HCT116 (cell line): ENCODE measurements at regions not wholly inside any gene's neighbourhood (a gene's known extent, or its start where the extent isn't known, plus 50 kb on each side); places are given as distances from the start of the nearest gene placed in this dataset.

Source experiments
- ATAC-seq: fragments of 200-7000 bp; cut with Tn5 transposase; 2 replicates; pipeline ENCODE4 v1.9.1; 2020; ENCODE audit warnings: mild to moderate bottlenecking, moderate library complexity
- BruUV-seq: library from RNA; stranded (reverse); fragments of 400-500 nt; replicated peaks from 2 replicates; lab custom pipeline; 2021; lab: Mats Ljungman, UMichigan
- CTCF ChIA-PET: fragments of 300-600 bp; sonication (Branson Sonifier 250); formaldehyde crosslinking; loops from one replicate; lab custom pipeline; 2021; ENCODE audit warnings: antibody characterized with exemption; lab: Charles Lee
- POLR2A ChIA-PET: fragments of 300-600, 350-600 bp; sonication (Branson Sonifier 250); formaldehyde crosslinking; loops from one replicate; lab custom pipeline; 2021; ENCODE audit warnings: antibody characterized with exemption; lab: Charles Lee
- RAD21 ChIA-PET, 2 experiments: fragments of 300-600 bp; sonication (Branson Sonifier 250); formaldehyde crosslinking; loops; one replicate each; lab custom pipeline; 2023; ENCODE audit warnings: low total read pairs in 2 of 2; ENCODE audit not compliant: uncharacterized antibody in 2 of 2, unreplicated experiment in 2 of 2, low non-redundant PET in 1 of 2; lab: Charles Lee
- DNase-seq: peaks from one replicate; pipeline ENCODE4 v3.0.0-alpha.2; 2010; ENCODE audit warnings: low read depth, low spot score
- H2AFZ ChIP-seq: fragments of 200-600 bp; shearing (Covaris generic), sonication (generic); 2 replicates; pipeline ENCODE4 v1.6.1; 2017; ENCODE audit warnings: low read depth, mixed run types, mixed read lengths, antibody characterized with exemption, low read length; ENCODE audit not compliant: poor library complexity, severe bottlenecking
- H3K27ac ChIP-seq: 2 replicates; pipeline ENCODE4 v1.5.1; 2012; ENCODE audit warnings: low read depth, low read length
- H3K27me3 ChIP-seq: fragments of 200-600 bp; sonication (generic); 2 replicates; pipeline ENCODE4 v1.6.1; 2016; ENCODE audit warnings: mixed run types, low read length, mixed read lengths; ENCODE audit not compliant: insufficient read depth
- H3K36me3 ChIP-seq, 2 experiments: fragments of 200-500 bp in 1 of 2; fragments of 200-600 bp in 1 of 2; sonication (Bioruptor generic) in 1 of 2; sonication (generic) in 1 of 2; 2 replicates each; pipeline versions ENCODE4 v1.5.1 to v1.6.1; 2014 to 2016; ENCODE audit warnings: low read length in 2 of 2, inconsistent platforms in 1 of 2, mixed read lengths in 1 of 2, mixed run types in 1 of 2; ENCODE audit not compliant: insufficient read depth in 2 of 2, control insufficient read depth in 1 of 2
- H3K4me1 ChIP-seq, 2 experiments: fragments of 200-600 bp in 1 of 2; sonication (generic) in 1 of 2; 2 replicates each; pipeline versions ENCODE4 v1.5.1 to v1.6.1; 2012 to 2017; ENCODE audit warnings: low read length in 2 of 2, inconsistent platforms in 1 of 2, mild to moderate bottlenecking in 1 of 2, mixed read lengths in 1 of 2, mixed run types in 1 of 2, moderate library complexity in 1 of 2; ENCODE audit not compliant: insufficient read depth in 2 of 2, control insufficient read depth in 1 of 2
- H3K4me2 ChIP-seq: fragments of 200-600 bp; sonication (generic); 2 replicates; pipeline ENCODE4 v1.6.1; 2017; ENCODE audit warnings: mixed run types, low read length, mixed read lengths
- H3K4me3 ChIP-seq, 2 experiments: fragments of 200-600 bp in 1 of 2; sonication (generic) in 1 of 2; replicated peaks in 1 of 2; 2 replicates each; pipeline ENCODE4 v1.5.1; 2011 to 2016; ENCODE audit warnings: low read length in 2 of 2, control low read depth in 1 of 2, low read depth in 1 of 2, mild to moderate bottlenecking in 1 of 2, mixed read lengths in 1 of 2, mixed run types in 1 of 2
- H3K79me2 ChIP-seq: fragments of 200-600 bp; sonication (generic); 2 replicates; pipeline ENCODE4 v1.6.1; 2017; ENCODE audit warnings: mild to moderate bottlenecking, mixed run types, low read length, moderate library complexity, mixed read lengths; ENCODE audit not compliant: insufficient read depth
- H3K9ac ChIP-seq: fragments of 200-600 bp; sonication (generic); 2 replicates; pipeline ENCODE4 v1.6.1; 2016; ENCODE audit warnings: low read length, mixed read lengths
- H3K9me2 ChIP-seq: fragments of 200-600 bp; sonication (generic), shearing (Covaris generic); 2 replicates; pipeline ENCODE4 v1.6.1; 2017; ENCODE audit warnings: mixed run types, mild to moderate bottlenecking, moderate library complexity; ENCODE audit not compliant: insufficient read depth
- H3K9me3 ChIP-seq, 2 experiments: fragments of 200-500 bp in 1 of 2; fragments of 200-600 bp in 1 of 2; sonication (Bioruptor generic) in 1 of 2; sonication (generic) in 1 of 2; 2 replicates each; pipeline ENCODE4 v1.6.1; 2014 to 2017; ENCODE audit warnings: low read length in 2 of 2, mixed read lengths in 2 of 2, inconsistent platforms in 1 of 2, low read depth in 1 of 2, mild to moderate bottlenecking in 1 of 2, mixed run types in 1 of 2, moderate library complexity in 1 of 2; ENCODE audit not compliant: control insufficient read depth in 1 of 2, insufficient read depth in 1 of 2
- H4K20me1 ChIP-seq: fragments of 200-600 bp; sonication (generic), shearing (Covaris generic); 2 replicates; pipeline ENCODE4 v1.6.1; 2017; ENCODE audit warnings: mixed run types, mild to moderate bottlenecking, moderate library complexity; ENCODE audit not compliant: insufficient read depth
- CBX3 ChIP-seq: IDR thresholded peaks from 2 replicates; pipeline ENCODE4 v1.6.1; 2012; ENCODE audit warnings: low read depth
- CEBPB ChIP-seq: IDR thresholded peaks from 2 replicates; pipeline ENCODE4 v1.6.1; 2012; ENCODE audit warnings: low read depth
- EGR1 ChIP-seq: IDR thresholded peaks from 2 replicates; pipeline ENCODE4 v1.6.1; 2012; ENCODE audit warnings: low read depth
- ELF1 ChIP-seq: IDR thresholded peaks from 2 replicates; pipeline ENCODE4 v1.6.1; 2012; ENCODE audit warnings: low read depth, borderline replicate concordance
- EZH2 ChIP-seq: fragments of 200-600 bp; sonication (generic); IDR thresholded peaks from 2 replicates; pipeline ENCODE4 v1.6.1; 2017; ENCODE audit warnings: antibody characterized with exemption, mixed run types
- EZH2phosphoT487 ChIP-seq: fragments of 200-600 bp; IDR thresholded peaks from 2 replicates; pipeline ENCODE4 v1.6.1; 2018; ENCODE audit warnings: antibody characterized with exemption, borderline replicate concordance
- FOSL1 ChIP-seq: IDR thresholded peaks from 2 replicates; pipeline ENCODE4 v1.6.1; 2012; ENCODE audit warnings: low read depth
- JUND ChIP-seq: IDR thresholded peaks from 2 replicates; pipeline ENCODE4 v1.6.1; 2012
- SRF ChIP-seq: IDR thresholded peaks from 2 replicates; pipeline ENCODE4 v1.6.1; 2012; ENCODE audit warnings: low read depth
- YY1 ChIP-seq: IDR thresholded peaks from 2 replicates; pipeline ENCODE4 v1.6.1; 2011; ENCODE audit warnings: low read length, low read depth, moderate library complexity, mild to moderate bottlenecking; ENCODE audit not compliant: insufficient replicate concordance; ENCODE audit errors: extremely low read depth
- ZFX ChIP-seq: fragments of 450-650 bp; IDR thresholded peaks from 2 replicates; pipeline ENCODE4 v1.6.1; 2017
- intact Hi-C: fragments of 100-400 bp; cut with micrococcal nuclease; formaldehyde crosslinking; loops from 2 replicates; pipeline ENCODE4 v1.10.0; 2022
- TF ChIP-seq, protein P1 (sequence below): IDR thresholded peaks from 2 replicates; pipeline ENCODE4 v1.6.1; 2012
- TF ChIP-seq, protein P2 (sequence below), 3 experiments: fragments of 200-600 bp in 1 of 3; sonication (generic) in 1 of 3; IDR thresholded peaks in 2 of 3; conservative IDR thresholded peaks in 1 of 3; 2 replicates each; pipeline ENCODE4 v1.5.1; 2012 to 2017; ENCODE audit warnings: low read depth in 2 of 3, low read length in 2 of 3, antibody characterized with exemption in 1 of 3, borderline replicate concordance in 1 of 3, control low read depth in 1 of 3, mild to moderate bottlenecking in 1 of 3, mixed read lengths in 1 of 3, mixed run types in 1 of 3, moderate library complexity in 1 of 3; ENCODE audit not compliant: insufficient read depth in 1 of 3
- TF ChIP-seq, protein P3 (sequence below): IDR thresholded peaks from 2 replicates; pipeline ENCODE4 v1.6.1; 2012; ENCODE audit warnings: low read depth

DNA sequence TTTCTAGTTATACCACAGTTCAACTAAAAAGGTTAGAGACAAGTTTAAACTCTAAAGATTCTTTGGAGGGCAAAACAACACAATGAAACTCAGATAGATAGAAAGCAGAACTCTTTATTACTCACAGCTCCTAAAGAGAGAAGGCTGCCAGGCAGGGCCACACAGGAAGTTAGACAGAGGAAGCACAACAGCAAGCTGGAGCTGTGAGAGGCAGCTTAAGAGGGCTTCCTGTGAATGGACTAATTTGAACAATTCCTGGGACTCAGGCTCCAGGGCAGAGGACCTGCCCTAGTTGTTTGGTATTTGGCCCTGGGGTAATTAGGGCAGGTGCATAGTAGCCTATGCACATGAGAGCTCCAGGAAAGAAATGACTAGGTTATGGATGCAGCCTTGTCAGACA lies 803.6 kb downstream of the DIAPH3 start:
- Histone ChIP-seq H3K4me2 (no peak overlapping the region), H4K20me1 (no peaks in the 10 kb centered on the region), H3K9me2 (no peaks in the 10 kb centered on the region), H3K27me3 (no peaks in the 10 kb centered on the region), H3K79me2 (no peaks in the 10 kb centered on the region), H3K4me3 (no peak overlapping the region), H3K9ac (no peak overlapping the region), H3K9me3 (no peaks in the 10 kb centered on the region)
- POLR2A ChIA-PET = no interaction called here
- TF ChIP-seq JUND (no peak), EZH2 (no peak), CEBPB (no peak), EGR1 (no peak), ELF1 (no peak), ZFX (no peak), SRF (no peak), YY1 (no peak), CBX3 (no peak), EZH2phosphoT487 (no peak), FOSL1 (no peak)
- TF ChIP-seq, protein P1, sequence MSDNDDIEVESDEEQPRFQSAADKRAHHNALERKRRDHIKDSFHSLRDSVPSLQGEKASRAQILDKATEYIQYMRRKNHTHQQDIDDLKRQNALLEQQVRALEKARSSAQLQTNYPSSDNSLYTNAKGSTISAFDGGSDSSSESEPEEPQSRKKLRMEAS = no peak
- TF ChIP-seq, protein P2, sequence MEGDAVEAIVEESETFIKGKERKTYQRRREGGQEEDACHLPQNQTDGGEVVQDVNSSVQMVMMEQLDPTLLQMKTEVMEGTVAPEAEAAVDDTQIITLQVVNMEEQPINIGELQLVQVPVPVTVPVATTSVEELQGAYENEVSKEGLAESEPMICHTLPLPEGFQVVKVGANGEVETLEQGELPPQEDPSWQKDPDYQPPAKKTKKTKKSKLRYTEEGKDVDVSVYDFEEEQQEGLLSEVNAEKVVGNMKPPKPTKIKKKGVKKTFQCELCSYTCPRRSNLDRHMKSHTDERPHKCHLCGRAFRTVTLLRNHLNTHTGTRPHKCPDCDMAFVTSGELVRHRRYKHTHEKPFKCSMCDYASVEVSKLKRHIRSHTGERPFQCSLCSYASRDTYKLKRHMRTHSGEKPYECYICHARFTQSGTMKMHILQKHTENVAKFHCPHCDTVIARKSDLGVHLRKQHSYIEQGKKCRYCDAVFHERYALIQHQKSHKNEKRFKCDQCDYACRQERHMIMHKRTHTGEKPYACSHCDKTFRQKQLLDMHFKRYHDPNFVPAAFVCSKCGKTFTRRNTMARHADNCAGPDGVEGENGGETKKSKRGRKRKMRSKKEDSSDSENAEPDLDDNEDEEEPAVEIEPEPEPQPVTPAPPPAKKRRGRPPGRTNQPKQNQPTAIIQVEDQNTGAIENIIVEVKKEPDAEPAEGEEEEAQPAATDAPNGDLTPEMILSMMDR (IDR thresholded peaks at IDR 0.05 in 2 of 3, conservative IDR thresholded peaks at IDR 0.05 in 1 of 3; ENCODE audit: borderline replicate concordance in 1 of 3, insufficient read depth in 1 of 3, low read depth in 2 of 3, low read length in 2 of 3) = no peak
- TF ChIP-seq, protein P3, sequence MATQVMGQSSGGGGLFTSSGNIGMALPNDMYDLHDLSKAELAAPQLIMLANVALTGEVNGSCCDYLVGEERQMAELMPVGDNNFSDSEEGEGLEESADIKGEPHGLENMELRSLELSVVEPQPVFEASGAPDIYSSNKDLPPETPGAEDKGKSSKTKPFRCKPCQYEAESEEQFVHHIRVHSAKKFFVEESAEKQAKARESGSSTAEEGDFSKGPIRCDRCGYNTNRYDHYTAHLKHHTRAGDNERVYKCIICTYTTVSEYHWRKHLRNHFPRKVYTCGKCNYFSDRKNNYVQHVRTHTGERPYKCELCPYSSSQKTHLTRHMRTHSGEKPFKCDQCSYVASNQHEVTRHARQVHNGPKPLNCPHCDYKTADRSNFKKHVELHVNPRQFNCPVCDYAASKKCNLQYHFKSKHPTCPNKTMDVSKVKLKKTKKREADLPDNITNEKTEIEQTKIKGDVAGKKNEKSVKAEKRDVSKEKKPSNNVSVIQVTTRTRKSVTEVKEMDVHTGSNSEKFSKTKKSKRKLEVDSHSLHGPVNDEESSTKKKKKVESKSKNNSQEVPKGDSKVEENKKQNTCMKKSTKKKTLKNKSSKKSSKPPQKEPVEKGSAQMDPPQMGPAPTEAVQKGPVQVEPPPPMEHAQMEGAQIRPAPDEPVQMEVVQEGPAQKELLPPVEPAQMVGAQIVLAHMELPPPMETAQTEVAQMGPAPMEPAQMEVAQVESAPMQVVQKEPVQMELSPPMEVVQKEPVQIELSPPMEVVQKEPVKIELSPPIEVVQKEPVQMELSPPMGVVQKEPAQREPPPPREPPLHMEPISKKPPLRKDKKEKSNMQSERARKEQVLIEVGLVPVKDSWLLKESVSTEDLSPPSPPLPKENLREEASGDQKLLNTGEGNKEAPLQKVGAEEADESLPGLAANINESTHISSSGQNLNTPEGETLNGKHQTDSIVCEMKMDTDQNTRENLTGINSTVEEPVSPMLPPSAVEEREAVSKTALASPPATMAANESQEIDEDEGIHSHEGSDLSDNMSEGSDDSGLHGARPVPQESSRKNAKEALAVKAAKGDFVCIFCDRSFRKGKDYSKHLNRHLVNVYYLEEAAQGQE = no peak
- TF ChIP-seq, all 23 proteins: peak for 0
- Histone ChIP-seq H2AFZ (no peak overlapping the region), H3K36me3 (no peaks in the 10 kb centered on the region), H3K27ac (no peak overlapping the region), H3K4me1 (no peaks in the 10 kb centered on the region)
- ATAC-seq = no peak
- RAD21 ChIA-PET = no interaction called here
- no TSS peak for BruUV-seq
- intact Hi-C loops = no loop called here
- CTCF ChIA-PET = no interaction called here
- no peak for DNase-seq
